OCI-LY1 (cell line): ENCODE measurements at regions not wholly inside any gene's neighbourhood (a gene's known extent, or its start where the extent isn't known, plus 50 kb on each side); places are given as distances from the start of the nearest gene placed in this dataset.

ENCODE experiments used
- H2AFZ ChIP-seq: fragments of 200-600 bp; sonication (generic), shearing (Covaris generic); 2 replicates; pipeline ENCODE4 v1.6.0; 2014; ENCODE audit warnings: antibody characterized with exemption, mild to moderate bottlenecking, low read length
- H3F3A ChIP-seq: fragments of 200-600 bp; sonication (generic), shearing (Covaris generic); 2 replicates; pipeline ENCODE4 v1.6.0; 2014; ENCODE audit warnings: mild to moderate bottlenecking, antibody characterized with exemption, low read length, moderate library complexity; ENCODE audit not compliant: insufficient read depth
- H3K27ac ChIP-seq: fragments of 200-600 bp; sonication (generic); 2 replicates; pipeline ENCODE4 v1.5.1; 2014; ENCODE audit warnings: low read length, mixed run types, mild to moderate bottlenecking, low read depth; ENCODE audit not compliant: poor library complexity, severe bottlenecking
- H3K27me3 ChIP-seq: fragments of 200-600 bp; sonication (generic); 2 replicates; pipeline ENCODE4 v1.6.0; 2014; ENCODE audit warnings: antibody characterized with exemption, mild to moderate bottlenecking, low read length, moderate library complexity; ENCODE audit not compliant: insufficient read depth
- H3K36me3 ChIP-seq: fragments of 200-600 bp; sonication (generic); 2 replicates; pipeline ENCODE4 v1.6.1; 2014; ENCODE audit warnings: mild to moderate bottlenecking, antibody characterized with exemption, low read length, moderate library complexity, mixed read lengths; ENCODE audit not compliant: insufficient read depth
- H3K4me1 ChIP-seq: fragments of 200-600 bp; sonication (generic); 2 replicates; pipeline ENCODE4 v1.5.1; 2014; ENCODE audit warnings: mild to moderate bottlenecking, low read length, moderate library complexity; ENCODE audit not compliant: insufficient read depth, severe bottlenecking
- H3K4me2 ChIP-seq: fragments of 200-600 bp; sonication (generic), shearing (Covaris generic); 2 replicates; pipeline ENCODE4 v1.6.1; 2014; ENCODE audit warnings: low read length
- H3K4me3 ChIP-seq: fragments of 200-600 bp; sonication (generic); 2 replicates; pipeline ENCODE4 v1.5.1; 2014; ENCODE audit warnings: low read length, low read depth, mild to moderate bottlenecking, mixed read lengths; ENCODE audit not compliant: poor library complexity, severe bottlenecking
- H3K79me2 ChIP-seq: fragments of 200-600 bp; shearing (Covaris generic); 2 replicates; pipeline ENCODE4 v1.6.1; 2016; ENCODE audit warnings: mixed run types, low read length, mixed read lengths; ENCODE audit not compliant: insufficient read depth
- H3K9ac ChIP-seq: fragments of 200-600 bp; sonication (generic), shearing (Covaris generic); 2 replicates; pipeline ENCODE4 v1.6.1; 2014; ENCODE audit warnings: mild to moderate bottlenecking, low read length, mixed read lengths
- H3K9me2 ChIP-seq: fragments of 200-600 bp; sonication (generic), shearing (Covaris generic); 2 replicates; pipeline ENCODE4 v1.6.1; 2014; ENCODE audit warnings: low read depth, mild to moderate bottlenecking, low read length, mixed read lengths
- H3K9me3 ChIP-seq: fragments of 200-600 bp; shearing (Covaris generic); 2 replicates; pipeline ENCODE4 v1.6.1; 2014; ENCODE audit warnings: low read length, mixed read lengths
- H4K20me1 ChIP-seq: fragments of 200-600 bp; sonication (generic), shearing (Covaris generic); 2 replicates; pipeline ENCODE4 v1.6.0; 2016; ENCODE audit warnings: mild to moderate bottlenecking, low read length; ENCODE audit not compliant: insufficient read depth
- EZH2 ChIP-seq: fragments of 200-600 bp; sonication (generic), shearing (Covaris generic); IDR thresholded peaks from 2 replicates; pipeline ENCODE4 v1.8.0; 2017; ENCODE audit warnings: borderline replicate concordance, mixed run types, mild to moderate bottlenecking, antibody characterized with exemption, low read length, moderate library complexity, mixed read lengths
- TF ChIP-seq, protein P1 (sequence below): fragments of 200-600 bp; sonication (generic), shearing (Covaris generic); IDR thresholded peaks from 2 replicates; pipeline ENCODE4 v1.5.1; 2017; ENCODE audit warnings: mild to moderate bottlenecking, antibody characterized with exemption, low read length, moderate library complexity, mixed read lengths

DNA sequence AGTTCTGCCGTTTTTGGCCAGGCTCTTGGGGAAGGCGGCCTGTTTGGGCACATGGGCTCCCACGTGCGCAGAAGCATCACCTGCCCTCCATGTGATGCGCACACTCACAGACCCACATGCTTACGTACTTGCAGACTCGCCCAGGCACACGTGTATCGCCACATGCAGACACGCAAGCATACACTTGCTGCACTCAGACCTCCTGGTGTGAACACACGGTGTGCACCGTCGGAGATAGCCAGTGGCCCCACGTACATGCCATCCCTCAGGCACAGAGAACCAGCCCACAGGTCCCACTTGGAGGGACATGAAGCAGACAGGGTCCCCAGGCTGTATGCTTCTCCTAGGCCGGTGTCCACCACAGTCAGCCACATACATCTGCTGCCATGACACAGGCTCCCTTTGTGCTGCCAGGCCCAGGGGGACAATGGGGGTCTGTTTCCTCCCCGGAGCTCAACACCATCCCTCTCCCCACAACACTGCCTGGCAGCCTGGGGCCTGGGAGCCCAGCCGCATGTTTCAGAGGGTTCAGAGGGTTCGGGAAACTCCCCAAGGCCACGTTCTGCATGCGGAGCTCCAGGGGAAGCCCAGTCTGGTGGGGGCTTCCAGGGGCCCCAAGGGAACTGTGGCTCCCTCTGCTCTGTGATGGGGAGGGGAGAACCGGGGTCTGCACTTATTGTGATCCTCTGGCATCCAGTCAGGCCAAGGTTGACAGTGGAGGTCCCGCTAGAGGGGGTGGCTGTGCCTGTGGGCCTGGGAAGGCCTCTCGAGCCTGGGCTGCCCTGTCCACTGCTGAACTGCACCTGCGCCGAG lies 208.1 kb upstream of the HAAO start:
- Histone ChIP-seq H3F3A (no peaks in the 10 kb centered on the region), H3K27ac (no peak overlapping the region), H2AFZ (no peak overlapping the region), H3K79me2 (no peaks in the 10 kb centered on the region), H3K9me3 (peaks cover 6% of the 10 kb centered on the region), H4K20me1 (no peaks in the 10 kb centered on the region), H3K4me2 (no peak overlapping the region), H3K4me3 (no peak overlapping the region), H3K9me2 (no peaks in the 10 kb centered on the region), H3K4me1 (no peaks in the 10 kb centered on the region), H3K36me3 (no peaks in the 10 kb centered on the region), H3K27me3 (0 out of 2 replicates have a peak, but pooled peaks cover 4% of the 10 kb centered on the region), H3K9ac (no peak overlapping the region)
- TF ChIP-seq EZH2 = no peak
- TF ChIP-seq, protein P1, sequence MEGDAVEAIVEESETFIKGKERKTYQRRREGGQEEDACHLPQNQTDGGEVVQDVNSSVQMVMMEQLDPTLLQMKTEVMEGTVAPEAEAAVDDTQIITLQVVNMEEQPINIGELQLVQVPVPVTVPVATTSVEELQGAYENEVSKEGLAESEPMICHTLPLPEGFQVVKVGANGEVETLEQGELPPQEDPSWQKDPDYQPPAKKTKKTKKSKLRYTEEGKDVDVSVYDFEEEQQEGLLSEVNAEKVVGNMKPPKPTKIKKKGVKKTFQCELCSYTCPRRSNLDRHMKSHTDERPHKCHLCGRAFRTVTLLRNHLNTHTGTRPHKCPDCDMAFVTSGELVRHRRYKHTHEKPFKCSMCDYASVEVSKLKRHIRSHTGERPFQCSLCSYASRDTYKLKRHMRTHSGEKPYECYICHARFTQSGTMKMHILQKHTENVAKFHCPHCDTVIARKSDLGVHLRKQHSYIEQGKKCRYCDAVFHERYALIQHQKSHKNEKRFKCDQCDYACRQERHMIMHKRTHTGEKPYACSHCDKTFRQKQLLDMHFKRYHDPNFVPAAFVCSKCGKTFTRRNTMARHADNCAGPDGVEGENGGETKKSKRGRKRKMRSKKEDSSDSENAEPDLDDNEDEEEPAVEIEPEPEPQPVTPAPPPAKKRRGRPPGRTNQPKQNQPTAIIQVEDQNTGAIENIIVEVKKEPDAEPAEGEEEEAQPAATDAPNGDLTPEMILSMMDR = no peak

DNA sequence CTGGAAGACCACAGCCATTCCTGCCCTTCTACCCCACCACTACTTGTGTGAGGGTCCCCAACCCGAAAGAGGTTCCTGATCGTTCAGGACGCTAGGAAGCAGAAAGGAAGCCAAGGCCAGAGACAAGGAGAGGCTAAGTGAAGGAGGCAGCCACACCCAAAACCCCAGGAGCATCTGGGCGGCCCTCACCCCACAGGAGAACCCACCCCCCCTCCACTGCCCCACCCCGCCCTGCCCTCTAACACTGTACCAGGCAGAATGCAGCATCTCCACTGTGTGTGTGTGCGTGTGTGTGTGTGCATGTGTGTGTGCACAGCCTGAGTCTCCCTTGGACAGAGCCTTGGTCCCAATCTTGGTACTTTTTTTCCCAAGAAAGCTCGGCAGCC lies 207.5 kb upstream of the HAAO start:
- TF ChIP-seq EZH2 = no peak
- TF ChIP-seq, protein P1 = no peak
- Histone ChIP-seq H2AFZ (no peak overlapping the region), H3K9me3 (peaks cover 6% of the 10 kb centered on the region), H4K20me1 (no peaks in the 10 kb centered on the region), H3K4me3 (no peak overlapping the region), H3K4me2 (no peak overlapping the region), H3K27ac (no peak overlapping the region), H3K9me2 (no peaks in the 10 kb centered on the region), H3K79me2 (no peaks in the 10 kb centered on the region), H3K36me3 (no peaks in the 10 kb centered on the region), H3K4me1 (no peaks in the 10 kb centered on the region), H3K27me3 (0 out of 2 replicates have a peak, but pooled peaks cover 3% of the 10 kb centered on the region), H3K9ac (no peak overlapping the region), H3F3A (no peaks in the 10 kb centered on the region)

DNA sequence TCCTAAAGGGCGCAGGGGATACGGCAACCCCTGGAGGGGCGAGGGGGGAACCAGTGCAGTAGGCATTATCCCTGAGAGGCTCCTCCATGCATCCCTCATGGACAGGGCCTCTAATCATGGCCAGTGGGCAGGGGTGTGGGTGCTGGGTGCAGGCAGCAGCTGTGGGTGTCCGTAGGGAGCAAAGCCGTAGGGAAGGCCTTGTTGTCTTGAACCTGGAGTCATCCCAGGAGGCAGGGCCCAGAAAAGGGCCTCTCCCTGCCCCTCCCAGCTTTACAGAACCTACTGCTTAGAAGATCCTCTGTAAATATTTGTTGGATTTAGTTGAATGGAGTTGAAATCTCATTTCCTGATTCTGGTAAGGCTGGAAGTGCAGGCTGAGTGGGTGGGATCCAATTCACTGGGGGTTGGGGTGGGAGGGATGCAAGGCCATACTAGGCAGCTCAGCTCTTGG lies 207.0 kb upstream of the HAAO start:
- Histone ChIP-seq H3K79me2 (no peaks in the 10 kb centered on the region), H3K4me2 (no peak overlapping the region), H2AFZ (no peak overlapping the region), H3K36me3 (no peaks in the 10 kb centered on the region), H4K20me1 (no peaks in the 10 kb centered on the region), H3K9me3 (peaks cover 6% of the 10 kb centered on the region), H3K4me3 (no peak overlapping the region), H3K4me1 (no peaks in the 10 kb centered on the region), H3K27me3 (0 out of 2 replicates have a peak, but pooled peaks cover 3% of the 10 kb centered on the region), H3K9ac (no peak overlapping the region), H3K27ac (no peak overlapping the region), H3K9me2 (no peaks in the 10 kb centered on the region), H3F3A (no peaks in the 10 kb centered on the region)
- TF ChIP-seq EZH2 = no peak
- TF ChIP-seq, protein P1 = no peak
